H1 (cell line): ENCODE measurements at regions not wholly inside any gene's neighbourhood (a gene's known extent, or its start where the extent isn't known, plus 50 kb on each side); places are given as distances from the start of the nearest gene placed in this dataset.

Source experiments
- CEBPB ChIP-seq: IDR thresholded peaks from 2 replicates; pipeline ENCODE4 v1.6.1; 2012; ENCODE audit warnings: low read depth, low read length
- NRF1 ChIP-seq: IDR thresholded peaks from 2 replicates; pipeline ENCODE4 v1.6.1; 2011; ENCODE audit warnings: mild to moderate bottlenecking, low read depth, low read length, improper control_type of control experiment
- TAF7 ChIP-seq: optimal IDR thresholded peaks from 2 replicates; pipeline ENCODE3; 2011; ENCODE audit warnings: low read depth, mild to moderate bottlenecking, inconsistent platforms, low read length, moderate library complexity, borderline replicate concordance
- TEAD4 ChIP-seq: IDR thresholded peaks from 2 replicates; pipeline ENCODE4 v1.6.1; 2012; ENCODE audit warnings: low read depth, low read length, inconsistent platforms, mixed read lengths

DNA sequence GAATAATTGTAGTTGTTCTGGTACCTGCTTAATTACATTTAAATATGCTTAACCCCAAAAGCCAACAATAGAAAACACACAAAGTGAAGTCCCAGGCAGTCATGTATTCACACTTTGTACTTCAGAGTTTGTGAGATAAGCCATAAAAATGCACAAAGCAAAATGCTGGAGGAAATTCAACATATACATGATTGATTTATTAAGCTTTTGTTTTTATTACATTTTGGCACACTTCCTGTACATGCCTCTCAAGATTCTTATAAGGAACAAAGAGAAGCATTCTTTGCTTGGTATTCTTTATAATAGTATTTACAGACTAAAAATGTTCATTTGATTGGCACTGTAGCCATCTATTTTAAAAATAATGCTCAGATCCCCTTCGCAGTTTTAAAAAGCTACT lies 107.7 kb upstream of the ANK3 start (continued):
- TF ChIP-seq NRF1 (no peak), TAF7 (no peak), TEAD4 (no peak), CEBPB (no peak)
